DND-41 (cell line): ENCODE measurements at regions not wholly inside any gene's neighbourhood (a gene's known extent, or its start where the extent isn't known, plus 50 kb on each side); places are given as distances from the start of the nearest gene placed in this dataset.

Source experiments
- EZH2 ChIP-seq: IDR thresholded peaks from 3 replicates; pipeline ENCODE4 v1.6.1; 2012; ENCODE audit warnings: borderline replicate concordance, low read depth, mild to moderate bottlenecking, moderate library complexity, low read length, inconsistent platforms; ENCODE audit not compliant: severe bottlenecking
- TF ChIP-seq, protein P1 (sequence below): IDR thresholded peaks from 2 replicates; pipeline ENCODE4 v1.5.1; 2012; ENCODE audit warnings: borderline replicate concordance, low read length, moderate library complexity, mild to moderate bottlenecking; ENCODE audit not compliant: poor library complexity, severe bottlenecking; ENCODE audit errors: extremely low read depth

DNA sequence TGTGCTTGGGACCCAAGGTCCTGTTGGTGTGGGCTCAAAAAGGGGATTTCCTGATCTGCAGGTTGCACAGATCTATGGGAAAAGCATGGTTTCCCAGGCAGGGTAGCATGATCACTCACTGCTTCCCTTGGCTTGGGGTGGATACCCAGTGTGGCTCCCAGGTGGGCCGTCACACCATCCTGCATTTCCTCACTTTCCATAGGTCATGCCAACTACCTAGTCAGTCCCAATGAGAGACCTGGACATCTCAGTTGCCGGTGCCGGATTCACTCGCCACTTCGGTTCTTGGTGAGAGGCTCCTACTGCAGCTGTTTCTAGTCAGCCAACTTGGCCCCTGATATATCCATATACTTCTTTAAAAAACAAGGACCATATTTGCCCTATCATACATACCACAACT, 503.0 kb downstream of the PCDH17 start:
- TF ChIP-seq, protein P1, sequence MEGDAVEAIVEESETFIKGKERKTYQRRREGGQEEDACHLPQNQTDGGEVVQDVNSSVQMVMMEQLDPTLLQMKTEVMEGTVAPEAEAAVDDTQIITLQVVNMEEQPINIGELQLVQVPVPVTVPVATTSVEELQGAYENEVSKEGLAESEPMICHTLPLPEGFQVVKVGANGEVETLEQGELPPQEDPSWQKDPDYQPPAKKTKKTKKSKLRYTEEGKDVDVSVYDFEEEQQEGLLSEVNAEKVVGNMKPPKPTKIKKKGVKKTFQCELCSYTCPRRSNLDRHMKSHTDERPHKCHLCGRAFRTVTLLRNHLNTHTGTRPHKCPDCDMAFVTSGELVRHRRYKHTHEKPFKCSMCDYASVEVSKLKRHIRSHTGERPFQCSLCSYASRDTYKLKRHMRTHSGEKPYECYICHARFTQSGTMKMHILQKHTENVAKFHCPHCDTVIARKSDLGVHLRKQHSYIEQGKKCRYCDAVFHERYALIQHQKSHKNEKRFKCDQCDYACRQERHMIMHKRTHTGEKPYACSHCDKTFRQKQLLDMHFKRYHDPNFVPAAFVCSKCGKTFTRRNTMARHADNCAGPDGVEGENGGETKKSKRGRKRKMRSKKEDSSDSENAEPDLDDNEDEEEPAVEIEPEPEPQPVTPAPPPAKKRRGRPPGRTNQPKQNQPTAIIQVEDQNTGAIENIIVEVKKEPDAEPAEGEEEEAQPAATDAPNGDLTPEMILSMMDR, result no peak
- TF ChIP-seq EZH2, result no peak
